OCI-LY1 (cell line): ENCODE measurements at regions not wholly inside any gene's neighbourhood (a gene's known extent, or its start where the extent isn't known, plus 50 kb on each side); places are given as distances from the start of the nearest gene placed in this dataset.

ENCODE experiments used
- H2AFZ ChIP-seq: fragments of 200-600 bp; sonication (generic), shearing (Covaris generic); 2 replicates; pipeline ENCODE4 v1.6.0; 2014; ENCODE audit warnings: antibody characterized with exemption, mild to moderate bottlenecking, low read length
- H3F3A ChIP-seq: fragments of 200-600 bp; sonication (generic), shearing (Covaris generic); 2 replicates; pipeline ENCODE4 v1.6.0; 2014; ENCODE audit warnings: mild to moderate bottlenecking, antibody characterized with exemption, low read length, moderate library complexity; ENCODE audit not compliant: insufficient read depth
- H3K27ac ChIP-seq: fragments of 200-600 bp; sonication (generic); 2 replicates; pipeline ENCODE4 v1.5.1; 2014; ENCODE audit warnings: low read length, mixed run types, mild to moderate bottlenecking, low read depth; ENCODE audit not compliant: poor library complexity, severe bottlenecking
- H3K27me3 ChIP-seq: fragments of 200-600 bp; sonication (generic); 2 replicates; pipeline ENCODE4 v1.6.0; 2014; ENCODE audit warnings: antibody characterized with exemption, mild to moderate bottlenecking, low read length, moderate library complexity; ENCODE audit not compliant: insufficient read depth
- H3K36me3 ChIP-seq: fragments of 200-600 bp; sonication (generic); 2 replicates; pipeline ENCODE4 v1.6.1; 2014; ENCODE audit warnings: mild to moderate bottlenecking, antibody characterized with exemption, low read length, moderate library complexity, mixed read lengths; ENCODE audit not compliant: insufficient read depth
- H3K4me1 ChIP-seq: fragments of 200-600 bp; sonication (generic); 2 replicates; pipeline ENCODE4 v1.5.1; 2014; ENCODE audit warnings: mild to moderate bottlenecking, low read length, moderate library complexity; ENCODE audit not compliant: insufficient read depth, severe bottlenecking
- H3K4me2 ChIP-seq: fragments of 200-600 bp; sonication (generic), shearing (Covaris generic); 2 replicates; pipeline ENCODE4 v1.6.1; 2014; ENCODE audit warnings: low read length
- H3K4me3 ChIP-seq: fragments of 200-600 bp; sonication (generic); 2 replicates; pipeline ENCODE4 v1.5.1; 2014; ENCODE audit warnings: low read length, low read depth, mild to moderate bottlenecking, mixed read lengths; ENCODE audit not compliant: poor library complexity, severe bottlenecking
- H3K79me2 ChIP-seq: fragments of 200-600 bp; shearing (Covaris generic); 2 replicates; pipeline ENCODE4 v1.6.1; 2016; ENCODE audit warnings: mixed run types, low read length, mixed read lengths; ENCODE audit not compliant: insufficient read depth
- H3K9ac ChIP-seq: fragments of 200-600 bp; sonication (generic), shearing (Covaris generic); 2 replicates; pipeline ENCODE4 v1.6.1; 2014; ENCODE audit warnings: mild to moderate bottlenecking, low read length, mixed read lengths
- H3K9me2 ChIP-seq: fragments of 200-600 bp; sonication (generic), shearing (Covaris generic); 2 replicates; pipeline ENCODE4 v1.6.1; 2014; ENCODE audit warnings: low read depth, mild to moderate bottlenecking, low read length, mixed read lengths
- H3K9me3 ChIP-seq: fragments of 200-600 bp; shearing (Covaris generic); 2 replicates; pipeline ENCODE4 v1.6.1; 2014; ENCODE audit warnings: low read length, mixed read lengths
- H4K20me1 ChIP-seq: fragments of 200-600 bp; sonication (generic), shearing (Covaris generic); 2 replicates; pipeline ENCODE4 v1.6.0; 2016; ENCODE audit warnings: mild to moderate bottlenecking, low read length; ENCODE audit not compliant: insufficient read depth
- CTCF ChIP-seq: fragments of 200-600 bp; sonication (generic), shearing (Covaris generic); IDR thresholded peaks from 2 replicates; pipeline ENCODE4 v1.5.1; 2017; ENCODE audit warnings: mild to moderate bottlenecking, antibody characterized with exemption, low read length, moderate library complexity, mixed read lengths
- EZH2 ChIP-seq: fragments of 200-600 bp; sonication (generic), shearing (Covaris generic); IDR thresholded peaks from 2 replicates; pipeline ENCODE4 v1.8.0; 2017; ENCODE audit warnings: borderline replicate concordance, mixed run types, mild to moderate bottlenecking, antibody characterized with exemption, low read length, moderate library complexity, mixed read lengths

- Histone ChIP-seq H3K36me3 (no peaks in the 10 kb centered on the region), H3K79me2 (no peaks in the 10 kb centered on the region), H3K9me2 (no peaks in the 10 kb centered on the region), H3K4me1 (no peaks in the 10 kb centered on the region), H3K4me3 (no peak overlapping the region), H3K27me3 (no peaks in the 10 kb centered on the region; the same call in 1 of the 2 replicates), H3K9me3 (no peaks in the 10 kb centered on the region), H3F3A (no peaks in the 10 kb centered on the region), H3K27ac (no peak overlapping the region), H2AFZ (no peak overlapping the region), H4K20me1 (no peaks in the 10 kb centered on the region), H3K4me2 (no peak overlapping the region), H3K9ac (no peak overlapping the region)
- no peak for TF ChIP-seq CTCF
- no peak for TF ChIP-seq EZH2
Observed at GRCh38 chr1:229762891-229763290, 136.8 kb downstream of the URB2 start.

- H3K27me3 ChIP-seq: no peaks in the 10 kb centered on the region
- H3K27ac ChIP-seq: no peak overlapping the region
- no peaks in the 10 kb centered on the region for H3K9me3 ChIP-seq
- H3K4me2 ChIP-seq: no peak overlapping the region
- H3K36me3 ChIP-seq: no peaks in the 10 kb centered on the region
- H3K4me3 ChIP-seq: no peak overlapping the region
- no peak overlapping the region for H3K9ac ChIP-seq
- TF ChIP-seq EZH2: no peak
- no peak for TF ChIP-seq CTCF
- H2AFZ ChIP-seq: no peak overlapping the region
- H3K4me1 ChIP-seq: no peaks in the 10 kb centered on the region
- H3F3A ChIP-seq: no peaks in the 10 kb centered on the region
- no peaks in the 10 kb centered on the region for H3K9me2 ChIP-seq
- no peaks in the 10 kb centered on the region for H4K20me1 ChIP-seq
- H3K79me2 ChIP-seq: no peaks in the 10 kb centered on the region
Observed at GRCh38 chr1:229768232-229768631, 142.2 kb downstream of the URB2 start.

GRCh38 chr1:229769006-229769405 is 143.0 kb downstream of the URB2 start:
- Histone ChIP-seq H3K4me2 (no peak overlapping the region), H3K27me3 (no peaks in the 10 kb centered on the region), H3K36me3 (no peaks in the 10 kb centered on the region), H3K79me2 (no peaks in the 10 kb centered on the region), H3K9me2 (no peaks in the 10 kb centered on the region), H3F3A (no peaks in the 10 kb centered on the region), H2AFZ (no peak overlapping the region), H3K27ac (no peak overlapping the region), H3K9me3 (no peaks in the 10 kb centered on the region), H3K4me3 (no peak overlapping the region), H3K4me1 (no peaks in the 10 kb centered on the region), H4K20me1 (no peaks in the 10 kb centered on the region), H3K9ac (no peak overlapping the region)
- TF ChIP-seq CTCF (no peak), EZH2 (no peak)
